Breast epithelium (tissue), 3 donors: ENCODE measurements at regions not wholly inside any gene's neighbourhood (a gene's known extent, or its start where the extent isn't known, plus 50 kb on each side); places are given as distances from the start of the nearest gene placed in this dataset.

Source experiments
- POLR2A ChIP-seq: fragments of 450-650 bp; IDR thresholded peaks from one replicate; pipeline ENCODE4 v1.6.1; 2016; ENCODE audit warnings: antibody characterized with exemption, mild to moderate bottlenecking, moderate library complexity
- TF ChIP-seq, protein P1 (sequence below), 3 donors: fragments of 450-650 bp; IDR thresholded peaks; one replicate each; pipeline ENCODE4 v1.5.1; 2016 to 2017; ENCODE audit warnings: antibody characterized with exemption in 3 of 3, mild to moderate bottlenecking in 3 of 3, moderate library complexity in 3 of 3

DNA sequence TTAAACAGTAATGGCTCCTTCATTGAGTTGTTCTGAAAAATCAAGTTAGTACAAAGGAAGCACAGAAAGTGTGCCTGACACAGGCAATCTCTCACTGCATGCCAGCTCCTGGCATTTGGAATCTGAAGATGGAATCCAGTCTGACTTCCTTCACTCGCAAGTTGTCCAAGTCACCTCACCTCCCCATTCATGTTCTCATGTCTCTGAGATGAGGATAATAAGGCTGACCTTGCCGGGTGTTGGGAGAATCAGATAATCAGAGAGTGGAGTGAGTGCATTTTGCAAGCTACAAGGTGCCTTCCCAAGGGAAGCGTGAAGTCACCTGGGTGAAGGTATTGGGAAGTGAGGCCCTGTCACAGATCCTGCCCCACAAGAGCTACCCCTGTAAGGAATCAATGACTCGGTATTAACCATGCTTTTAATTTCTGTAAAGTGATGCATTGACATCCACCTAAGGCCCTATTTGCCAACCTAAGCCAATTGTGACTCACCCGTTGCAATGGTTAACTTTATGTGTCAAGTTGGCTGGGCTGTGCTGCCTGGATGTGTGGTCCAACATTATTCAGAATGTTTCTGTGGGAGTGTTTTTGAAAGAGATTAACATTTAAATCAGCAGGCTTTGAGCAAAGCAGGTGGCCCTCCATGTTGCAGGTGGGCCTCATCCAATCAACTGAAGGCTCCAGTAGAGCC lies 62.5 kb upstream of the TARBP1 start:
- TF ChIP-seq, protein P1, sequence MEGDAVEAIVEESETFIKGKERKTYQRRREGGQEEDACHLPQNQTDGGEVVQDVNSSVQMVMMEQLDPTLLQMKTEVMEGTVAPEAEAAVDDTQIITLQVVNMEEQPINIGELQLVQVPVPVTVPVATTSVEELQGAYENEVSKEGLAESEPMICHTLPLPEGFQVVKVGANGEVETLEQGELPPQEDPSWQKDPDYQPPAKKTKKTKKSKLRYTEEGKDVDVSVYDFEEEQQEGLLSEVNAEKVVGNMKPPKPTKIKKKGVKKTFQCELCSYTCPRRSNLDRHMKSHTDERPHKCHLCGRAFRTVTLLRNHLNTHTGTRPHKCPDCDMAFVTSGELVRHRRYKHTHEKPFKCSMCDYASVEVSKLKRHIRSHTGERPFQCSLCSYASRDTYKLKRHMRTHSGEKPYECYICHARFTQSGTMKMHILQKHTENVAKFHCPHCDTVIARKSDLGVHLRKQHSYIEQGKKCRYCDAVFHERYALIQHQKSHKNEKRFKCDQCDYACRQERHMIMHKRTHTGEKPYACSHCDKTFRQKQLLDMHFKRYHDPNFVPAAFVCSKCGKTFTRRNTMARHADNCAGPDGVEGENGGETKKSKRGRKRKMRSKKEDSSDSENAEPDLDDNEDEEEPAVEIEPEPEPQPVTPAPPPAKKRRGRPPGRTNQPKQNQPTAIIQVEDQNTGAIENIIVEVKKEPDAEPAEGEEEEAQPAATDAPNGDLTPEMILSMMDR (IDR thresholded peaks at IDR 0.05) = no peak
- TF ChIP-seq POLR2A = no peak
